ENCODE measurements at regions not wholly inside any gene's neighbourhood (a gene's known extent, or its start where the extent isn't known, plus 50 kb on each side); places are given as distances from the start of the nearest gene placed in this dataset.

DNA sequence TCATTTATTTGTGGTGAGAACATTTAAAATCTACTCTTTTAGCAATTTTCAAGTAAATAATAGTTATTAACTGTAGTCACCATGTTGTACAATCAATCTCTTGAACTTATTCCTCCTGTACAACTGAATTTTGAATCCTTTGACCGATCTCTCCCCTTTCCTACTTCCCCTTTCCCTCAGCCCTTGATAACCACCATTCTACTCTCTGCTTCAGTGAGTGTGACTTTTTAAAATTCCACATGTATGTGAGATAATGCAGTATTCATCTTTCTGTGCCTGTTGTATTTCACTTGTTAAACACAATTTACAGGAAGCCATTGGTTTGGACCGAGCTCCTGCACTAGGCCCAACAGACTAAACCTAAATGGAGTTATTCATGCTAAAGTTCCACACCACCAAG lies 458.9 kb upstream of the PDE3A start:
- intact Hi-C loops (cut with micrococcal nuclease; ENCODE audit: unreplicated experiment), result no loop called here
- no peaks in the 10 kb centered on the region for H3K36me3 Mint-ChIP-seq (ENCODE audit: insufficient read depth, unreplicated experiment)
- no peaks in the 10 kb centered on the region for H3K9me3 Mint-ChIP-seq (ENCODE audit: unreplicated experiment)
- ChIA-PET CTCF (no interaction called here), POLR2A (no interaction called here)
- no peak overlapping the region for H3K27ac Mint-ChIP-seq (ENCODE audit: unreplicated experiment)
- Histone ChIP-seq H3K9me3 (no peaks in the 10 kb centered on the region), H3K27me3 (replicated peaks; ENCODE audit: control insufficient read depth, insufficient read depth, low read length) (no peaks in the 10 kb centered on the region), H3K36me3 (ENCODE audit: control insufficient read depth, insufficient read depth, low read length) (no peaks in the 10 kb centered on the region), H3K4me3 (ENCODE audit: low read depth, low read length) (no peak overlapping the region), H3K4me1 (no peaks in the 10 kb centered on the region)
- H3K4me3 Mint-ChIP-seq (ENCODE audit: unreplicated experiment), result no peak overlapping the region
- no TSS peak for BruUV-seq (replicated peaks)
- DNase-seq, result no peak
- TF ChIP-seq, protein P1, sequence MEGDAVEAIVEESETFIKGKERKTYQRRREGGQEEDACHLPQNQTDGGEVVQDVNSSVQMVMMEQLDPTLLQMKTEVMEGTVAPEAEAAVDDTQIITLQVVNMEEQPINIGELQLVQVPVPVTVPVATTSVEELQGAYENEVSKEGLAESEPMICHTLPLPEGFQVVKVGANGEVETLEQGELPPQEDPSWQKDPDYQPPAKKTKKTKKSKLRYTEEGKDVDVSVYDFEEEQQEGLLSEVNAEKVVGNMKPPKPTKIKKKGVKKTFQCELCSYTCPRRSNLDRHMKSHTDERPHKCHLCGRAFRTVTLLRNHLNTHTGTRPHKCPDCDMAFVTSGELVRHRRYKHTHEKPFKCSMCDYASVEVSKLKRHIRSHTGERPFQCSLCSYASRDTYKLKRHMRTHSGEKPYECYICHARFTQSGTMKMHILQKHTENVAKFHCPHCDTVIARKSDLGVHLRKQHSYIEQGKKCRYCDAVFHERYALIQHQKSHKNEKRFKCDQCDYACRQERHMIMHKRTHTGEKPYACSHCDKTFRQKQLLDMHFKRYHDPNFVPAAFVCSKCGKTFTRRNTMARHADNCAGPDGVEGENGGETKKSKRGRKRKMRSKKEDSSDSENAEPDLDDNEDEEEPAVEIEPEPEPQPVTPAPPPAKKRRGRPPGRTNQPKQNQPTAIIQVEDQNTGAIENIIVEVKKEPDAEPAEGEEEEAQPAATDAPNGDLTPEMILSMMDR (IDR thresholded peaks at IDR 0.05; ENCODE audit: insufficient read depth in 1 of 2, low read depth in 1 of 2, low read length in 1 of 2, severe bottlenecking in 1 of 2, unreplicated experiment in 1 of 2), result no peak
- no peaks in the 10 kb centered on the region for H3K27me3 Mint-ChIP-seq (ENCODE audit: insufficient read depth, unreplicated experiment)
- H3K4me1 Mint-ChIP-seq (ENCODE audit: low read depth, unreplicated experiment), result peaks cover 9% of the 10 kb centered on the region

DNA sequence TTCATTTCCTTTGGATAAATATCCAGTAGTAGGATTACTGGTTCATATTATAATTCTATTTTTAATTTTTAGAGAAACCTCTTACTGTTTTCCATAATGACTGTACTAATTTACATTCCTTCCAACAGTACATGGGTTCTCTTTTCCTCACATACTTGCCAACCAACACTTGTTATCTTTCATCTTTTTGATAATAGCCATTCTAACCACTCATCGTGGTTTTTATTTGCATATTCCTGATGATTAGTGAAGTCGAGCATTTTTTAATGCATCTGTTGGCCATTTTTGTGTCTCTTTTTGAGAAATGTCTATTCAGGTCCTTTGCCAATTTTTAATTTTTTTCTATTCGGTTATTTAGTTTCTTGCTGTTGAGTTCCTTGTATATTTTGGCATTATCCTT lies 457.7 kb upstream of the PDE3A start:
- intact Hi-C loops (cut with micrococcal nuclease; ENCODE audit: unreplicated experiment), result loop anchor here (5.0 to 10.0 kb wide), 2 partner anchors 153 to 284 kb away; no protein-coding TSS in a partner anchor
- Mint-ChIP-seq H3K36me3 (ENCODE audit: insufficient read depth, unreplicated experiment) (no peaks in the 10 kb centered on the region), H3K9me3 (ENCODE audit: unreplicated experiment) (no peaks in the 10 kb centered on the region), H3K4me3 (ENCODE audit: unreplicated experiment) (no peak overlapping the region), H3K27me3 (ENCODE audit: insufficient read depth, unreplicated experiment) (no peaks in the 10 kb centered on the region), H3K27ac (ENCODE audit: unreplicated experiment) (no peak overlapping the region), H3K4me1 (ENCODE audit: low read depth, unreplicated experiment) (peaks cover 17% of the 10 kb centered on the region)
- TF ChIP-seq, protein P1 (IDR thresholded peaks at IDR 0.05; ENCODE audit: insufficient read depth in 1 of 2, low read depth in 1 of 2, low read length in 1 of 2, severe bottlenecking in 1 of 2, unreplicated experiment in 1 of 2), result no peak
- Histone ChIP-seq H3K27me3 (replicated peaks; ENCODE audit: control insufficient read depth, insufficient read depth, low read length) (no peaks in the 10 kb centered on the region), H3K4me1 (no peaks in the 10 kb centered on the region), H3K4me3 (ENCODE audit: low read depth, low read length) (no peak overlapping the region), H3K9me3 (no peaks in the 10 kb centered on the region), H3K36me3 (ENCODE audit: control insufficient read depth, insufficient read depth, low read length) (no peaks in the 10 kb centered on the region)
- BruUV-seq (replicated peaks), result no TSS peak
- DNase-seq, result no peak
- CTCF ChIA-PET, result no interaction called here
- POLR2A ChIA-PET, result no interaction called here

DNA sequence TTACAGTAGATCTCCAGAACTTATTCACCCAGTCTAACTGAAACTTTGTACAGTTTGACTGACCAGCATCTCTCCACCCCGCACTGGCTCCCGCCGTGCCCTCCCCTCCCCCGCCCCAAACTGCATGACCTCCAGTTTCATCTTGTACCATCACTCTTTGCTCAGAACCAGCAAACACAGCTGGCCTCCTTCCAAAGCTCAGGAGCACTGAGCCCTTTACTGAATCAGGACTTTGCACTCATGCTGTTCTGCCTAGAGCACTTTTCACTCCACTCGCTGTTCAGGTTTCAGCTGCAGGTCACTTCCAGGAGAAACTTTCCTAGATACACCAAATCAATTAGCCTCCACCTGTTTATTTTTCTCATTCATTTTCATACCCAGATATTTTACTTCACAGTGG lies 455.3 kb upstream of the PDE3A start:
- ChIA-PET CTCF (no interaction called here), POLR2A (no interaction called here)
- H3K27ac Mint-ChIP-seq (ENCODE audit: unreplicated experiment), result no peak overlapping the region
- TF ChIP-seq, protein P1 (IDR thresholded peaks at IDR 0.05; ENCODE audit: insufficient read depth in 1 of 2, low read depth in 1 of 2, low read length in 1 of 2, severe bottlenecking in 1 of 2, unreplicated experiment in 1 of 2), result no peak
- intact Hi-C loops (cut with micrococcal nuclease; ENCODE audit: unreplicated experiment), result loop anchor here (2.0 to 10.0 kb wide), 3 partner anchors 156 to 282 kb away; no protein-coding TSS in a partner anchor
- no peaks in the 10 kb centered on the region for H3K9me3 ChIP-seq
- no peaks in the 10 kb centered on the region for H3K9me3 Mint-ChIP-seq (ENCODE audit: unreplicated experiment)
- peak; percentile 29 to 56 for DNase-seq
- no peaks in the 10 kb centered on the region for H3K36me3 ChIP-seq (ENCODE audit: control insufficient read depth, insufficient read depth, low read length)
- H3K4me1 ChIP-seq, result no peaks in the 10 kb centered on the region
- BruUV-seq (replicated peaks), result no TSS peak
- H3K27me3 ChIP-seq (replicated peaks; ENCODE audit: control insufficient read depth, insufficient read depth, low read length), result no peaks in the 10 kb centered on the region
- no peak overlapping the region for H3K4me3 ChIP-seq (ENCODE audit: low read depth, low read length)
- no peak overlapping the region for H3K4me3 Mint-ChIP-seq (ENCODE audit: unreplicated experiment)
- peaks cover 20% of the 10 kb centered on the region for H3K4me1 Mint-ChIP-seq (ENCODE audit: low read depth, unreplicated experiment)
- no peaks in the 10 kb centered on the region for H3K27me3 Mint-ChIP-seq (ENCODE audit: insufficient read depth, unreplicated experiment)
- H3K36me3 Mint-ChIP-seq (ENCODE audit: insufficient read depth, unreplicated experiment), result no peaks in the 10 kb centered on the region
